Heart left ventricle (tissue), 16 donors: ENCODE measurements at regions not wholly inside any gene's neighbourhood (a gene's known extent, or its start where the extent isn't known, plus 50 kb on each side); places are given as distances from the start of the nearest gene placed in this dataset.
"Not testable (repeated sequence)": the region's sequence is repeated elsewhere in the genome, so short reads cannot be mapped to it uniquely, and the experiment has no call there.

Experiments
- ATAC-seq, 4 donors: fragments of 200-7000 bp; cut with Tn5 transposase; one replicate each; pipeline ENCODE4 v1.9.1; 2020 to 2022; ENCODE audit warnings: moderate library complexity in 4 of 4, mild to moderate bottlenecking in 3 of 4, moderate number of reproducible peaks in 1 of 4
- DNase-seq, 5 donors: peaks; one replicate each; pipeline ENCODE4 v3.0.0-alpha.2; 2020
- H3K27ac ChIP-seq, 12 donors: fragments of 200-600 bp; sonication (generic) in 4 of 12; one replicate each; pipeline versions ENCODE4 v1.5.0 to v1.8.0; 2016 to 2022; ENCODE audit warnings: mild to moderate bottlenecking in 2 of 12
- H3K27me3 ChIP-seq, 9 donors: fragments of 200-600 bp; sonication (generic) in 2 of 9; one replicate each; pipeline versions ENCODE4 v1.5.1 to v1.8.0; 2016 to 2022; ENCODE audit warnings: mild to moderate bottlenecking in 3 of 9
- H3K36me3 ChIP-seq, 9 donors: fragments of 200-600 bp; sonication (generic) in 2 of 9; one replicate each; pipeline versions ENCODE4 v1.5.0 to v1.8.0; 2018 to 2022; ENCODE audit warnings: mild to moderate bottlenecking in 2 of 9
- H3K4me1 ChIP-seq, 12 donors: fragments of 200-600 bp; sonication (generic) in 4 of 12; one replicate each; pipeline versions ENCODE4 v1.5.0 to v1.8.0; 2016 to 2022; ENCODE audit warnings: mild to moderate bottlenecking in 3 of 12
- H3K4me3 ChIP-seq, 12 donors: fragments of 200-600 bp; sonication (generic) in 4 of 12; one replicate each; pipeline versions ENCODE4 v1.5.0 to v1.8.0; 2017 to 2022; ENCODE audit warnings: mild to moderate bottlenecking in 9 of 12, moderate library complexity in 4 of 12
- H3K9me3 ChIP-seq, 12 donors: fragments of 200-600 bp; sonication (generic) in 4 of 12; one replicate each; pipeline versions ENCODE4 v1.5.0 to v1.8.0; 2016 to 2022; ENCODE audit warnings: mild to moderate bottlenecking in 1 of 12
- CTCF ChIP-seq, 12 donors: fragments of 200-600 bp; sonication (generic) in 4 of 12; IDR thresholded peaks; one replicate each; pipeline versions ENCODE4 v1.5.0 to v1.8.0; 2018 to 2022; ENCODE audit warnings: antibody characterized with exemption in 12 of 12, mild to moderate bottlenecking in 5 of 12
- POLR2A ChIP-seq, 2 donors: fragments of 450-650 bp; IDR thresholded peaks; one replicate each; pipeline ENCODE4 v1.6.1; 2017; ENCODE audit warnings: antibody characterized with exemption in 2 of 2, mild to moderate bottlenecking in 2 of 2, moderate library complexity in 2 of 2
- WGBS, 4 donors: extraction: QIAGEN DNeasy Blood & Tissue Kit in 2 of 4; methylation state at CpG; one replicate each; pipeline versions ENCODE4 v1.1.5 to v1.1.7; 2013 to 2018; 5-methylcytosine and 5-hydroxymethylcytosine counted together
- intact Hi-C, 10 donors: fragments of 100-400 bp; cut with DNase I; formaldehyde crosslinking; loops; one replicate each; pipeline versions ENCODE4 v1.11.1 to v1.14.2; 2022
- donor health status: ischemic (EF 13 %, LVEDD 7.1; RV severe dilation, severe dysfunction).
- donor health status: healthy with polysubstance abuse.
- donor health status: DM: no; HTN: yes; CAD: no.
- donor health status: DM: no; HTN: no; CAD: no.
- donor health status: ischemic (EF 25% LVEDD 6.9; RV normal size, moderate dysfunction).
- donor health status: ischemic (EF 25% LVEDD 5.7; RV mildly dilated, moderate dysfunction).
- donor health status: healthy.
- donor health status: DM: yes; HTN: yes; CAD: no.
- donor health status: ischemic (EF 35%, LVEDD 5.7; RV mildly dilated, moderate dysfunction).
- donor health status: nonischemic (EF 11% LVEDD 7.7; RV severe dilation, severe dysfunction).
- donor health status: DM: yes; HTN: yes; CAD: no.
- donor health status: PGD.
- donor health status: ischemic (EF 29% LVEDD 5.4; RV normal size, mild dysfunction).
- donor health status: nonischemic (EF 23%, LVEDD 6.1; RV moderate dilation, normal function).

- 79 to 87% (median 81%) methylated on average over 5 of the region's 5 CpGs for WGBS, 4 donors
- Histone ChIP-seq H3K4me3 (no peak overlapping the region), H3K36me3 (no peaks in the 10 kb centered on the region), H3K9me3 (peaks cover 0 to 25% (median 0%) of the 10 kb centered on the region in 12 donors), H3K4me1 (no peaks in the 10 kb centered on the region), H3K27ac (no peak overlapping the region), H3K27me3 (no peaks in the 10 kb centered on the region)
- intact Hi-C loops: loop anchor here in 1 of 10 donors (10.0 kb wide), 1 partner anchor 63 kb away; no protein-coding TSS in a partner anchor
- ATAC-seq: no peak
- no peak for DNase-seq
- no peak for TF ChIP-seq POLR2A (IDR thresholded peaks at IDR 0.05)
- TF ChIP-seq CTCF (IDR thresholded peaks at IDR 0.05): no peak
These were observed 54.3 kb upstream of the NDUFV2 start for GRCh38 chr18:9048236-9048635.

- no peaks in the 10 kb centered on the region for H3K36me3 ChIP-seq
- no peak overlapping the region for H3K4me3 ChIP-seq
- H3K27me3 ChIP-seq: no peaks in the 10 kb centered on the region
- intact Hi-C loops: loop anchor here in 1 of 10 donors (10.0 kb wide), 1 partner anchor 64 kb away; no protein-coding TSS in a partner anchor
- TF ChIP-seq POLR2A (IDR thresholded peaks at IDR 0.05): no peak
- TF ChIP-seq CTCF (IDR thresholded peaks at IDR 0.05): no peak
- ATAC-seq (no peak), DNase-seq (no peak)
- no peaks in the 10 kb centered on the region for H3K4me1 ChIP-seq
- peaks cover 0 to 25% (median 0%) of the 10 kb centered on the region in 12 donors for H3K9me3 ChIP-seq
- WGBS, 4 donors: 81 to 90% (median 85%) methylated on average over 3 of the region's 3 CpGs
- no peak overlapping the region for H3K27ac ChIP-seq
These were observed 53.5 kb upstream of the NDUFV2 start for GRCh38 chr18:9048808-9049494.

GRCh38 chr18:9049495-9049809 is 53.0 kb upstream of the NDUFV2 start:
- ATAC-seq: no peak
- no peaks in the 10 kb centered on the region for H3K36me3 ChIP-seq
- H3K9me3 ChIP-seq: peaks cover 0 to 25% (median 0%) of the 10 kb centered on the region in 12 donors
- H3K27me3 ChIP-seq: no peaks in the 10 kb centered on the region
- no peaks in the 10 kb centered on the region for H3K4me1 ChIP-seq
- no peak for TF ChIP-seq POLR2A (IDR thresholded peaks at IDR 0.05)
- no peak for TF ChIP-seq CTCF (IDR thresholded peaks at IDR 0.05)
- no peak overlapping the region for H3K4me3 ChIP-seq
- H3K27ac ChIP-seq: no peak overlapping the region
- no peak for DNase-seq
- intact Hi-C loops: loop anchor here in 1 of 10 donors (10.0 kb wide), 1 partner anchor 65 kb away; no protein-coding TSS in a partner anchor

- not testable (repeated sequence) for H3K27me3 ChIP-seq, H3K4me3 ChIP-seq, H3K27ac ChIP-seq, ATAC-seq, H3K36me3 ChIP-seq, DNase-seq
- intact Hi-C loops: loop anchor here in 7 of 10 donors (10.0 kb wide), 3 partner anchors 56 to 396 kb away; no protein-coding TSS in a partner anchor
- peaks cover 0 to 10% (median 0%) of the 10 kb centered on the region in 12 donors for H3K4me1 ChIP-seq
- WGBS, 4 donors: 80 to 98% (median 92%) methylated on average over 1 of the region's 1 CpG
- H3K9me3 ChIP-seq: peaks cover 0 to 25% (median 0%) of the 10 kb centered on the region in 12 donors
These were observed 51.7 kb upstream of the NDUFV2 start for GRCh38 chr18:9050628-9051284.
